GM18499 (cell line): ENCODE measurements at regions not wholly inside any gene's neighbourhood (a gene's known extent, or its start where the extent isn't known, plus 50 kb on each side); places are given as distances from the start of the nearest gene placed in this dataset.
A peak's percentile ranks its signal among the peaks of the same experiment; 100 is the strongest.

Experiments used
- ATAC-seq: cut with Tn5 transposase; IDR thresholded peaks from one replicate; pipeline ENCODE4 v1.9.1; 2021; ENCODE audit warnings: moderate number of reproducible peaks; ENCODE audit not compliant: insufficient read depth, unreplicated experiment

- ATAC-seq = no peak
Measured at GRCh38 chr10:3872712-3873329, 87.8 kb upstream of the KLF6 start.

GRCh38 chr10:3871424-3871996 is 86.5 kb upstream of the KLF6 start:
- ATAC-seq = no peak

GRCh38 chr10:3869036-3869435 is 84.0 kb upstream of the KLF6 start:
- no peak for ATAC-seq

DNA sequence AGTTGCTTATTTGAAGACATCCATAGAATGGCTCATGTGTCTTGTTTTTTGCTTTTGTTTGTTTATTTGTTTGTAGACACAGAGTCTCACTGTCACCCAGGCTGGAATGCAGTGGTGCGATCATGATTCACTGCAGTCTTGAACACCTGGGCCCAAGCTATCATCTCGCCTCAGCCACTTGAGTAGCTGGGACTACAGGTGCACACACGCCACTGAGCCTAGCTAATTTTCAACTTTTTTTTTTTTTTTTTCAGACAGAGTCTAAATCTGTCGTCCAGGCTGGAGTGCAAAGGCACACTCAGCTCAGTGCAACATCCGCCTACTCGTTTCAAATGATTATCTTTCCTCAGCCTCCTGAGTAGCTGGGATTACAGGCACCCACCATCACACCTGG is 83.3 kb upstream of the KLF6 start:
- ATAC-seq = no peak

GRCh38 chr10:3867454-3868270 is 82.7 kb upstream of the KLF6 start:
- no peak for ATAC-seq

GRCh38 chr10:3866332-3866731 is 81.3 kb upstream of the KLF6 start:
- ATAC-seq = no peak

GRCh38 chr10:3865565-3865964 is 80.6 kb upstream of the KLF6 start:
- no peak for ATAC-seq

DNA sequence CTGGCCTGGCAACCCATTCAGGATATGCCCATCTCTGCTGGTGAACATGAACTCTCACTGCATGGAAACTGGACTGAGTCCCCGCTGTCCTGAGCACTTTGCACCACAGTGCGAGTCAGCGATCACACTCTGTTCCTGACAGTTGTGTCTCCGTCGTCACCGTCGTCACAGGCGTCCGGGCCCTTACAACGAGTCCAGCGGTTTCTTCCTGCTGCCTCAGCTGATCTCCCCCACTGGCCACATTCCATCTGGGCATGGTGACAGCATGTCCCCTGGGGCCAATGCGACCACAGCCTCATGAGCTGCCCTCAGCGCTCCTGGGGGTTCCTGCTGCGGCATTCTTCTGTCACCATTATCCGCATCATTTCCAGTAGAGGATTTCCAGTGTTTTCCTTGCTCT is 76.8 kb upstream of the KLF6 start:
- ATAC-seq = no peak

- ATAC-seq = no peak
Measured at GRCh38 chr10:3858051-3858845, 73.2 kb upstream of the KLF6 start.

- ATAC-seq = no peak
Measured at GRCh38 chr10:3857318-3857717, 72.3 kb upstream of the KLF6 start.

GRCh38 chr10:3856593-3856992 is 71.6 kb upstream of the KLF6 start:
- no peak for ATAC-seq

DNA sequence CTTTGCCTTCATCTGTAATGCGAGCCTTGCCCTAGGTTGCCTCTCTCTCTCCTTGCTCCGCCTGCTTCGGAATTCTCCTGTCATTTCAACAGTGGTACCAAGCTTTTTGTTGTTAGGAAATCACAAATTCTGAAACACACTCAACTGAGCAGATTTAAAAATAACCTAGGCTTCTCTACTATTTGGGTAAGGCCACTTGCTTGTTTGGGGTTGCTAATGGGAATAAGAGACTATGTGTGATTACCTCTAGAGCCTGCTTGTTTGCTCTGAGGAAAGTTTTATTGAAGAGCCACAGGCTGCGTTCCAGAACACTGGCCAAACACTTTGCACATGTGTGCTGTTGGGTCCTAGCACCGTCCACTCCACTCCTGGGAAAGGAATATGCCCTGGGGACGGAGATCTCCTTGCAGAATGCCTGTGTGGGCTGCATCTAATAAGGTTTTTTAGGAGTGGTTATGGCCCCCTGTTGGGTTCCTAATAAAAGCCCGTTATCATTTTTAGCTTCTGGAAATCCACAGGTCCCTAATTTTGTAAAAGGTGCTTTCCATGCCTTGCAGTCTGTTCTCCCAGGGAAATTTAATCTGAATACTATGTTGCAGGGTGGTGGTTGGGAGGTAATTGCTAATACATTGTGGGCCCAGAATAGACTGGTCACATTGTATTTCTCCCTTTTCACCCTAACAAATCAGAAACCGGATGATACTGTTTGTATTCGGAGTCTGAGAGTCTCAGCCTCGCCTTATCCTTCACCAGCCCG is 68.7 kb upstream of the KLF6 start:
- ATAC-seq = no peak

DNA sequence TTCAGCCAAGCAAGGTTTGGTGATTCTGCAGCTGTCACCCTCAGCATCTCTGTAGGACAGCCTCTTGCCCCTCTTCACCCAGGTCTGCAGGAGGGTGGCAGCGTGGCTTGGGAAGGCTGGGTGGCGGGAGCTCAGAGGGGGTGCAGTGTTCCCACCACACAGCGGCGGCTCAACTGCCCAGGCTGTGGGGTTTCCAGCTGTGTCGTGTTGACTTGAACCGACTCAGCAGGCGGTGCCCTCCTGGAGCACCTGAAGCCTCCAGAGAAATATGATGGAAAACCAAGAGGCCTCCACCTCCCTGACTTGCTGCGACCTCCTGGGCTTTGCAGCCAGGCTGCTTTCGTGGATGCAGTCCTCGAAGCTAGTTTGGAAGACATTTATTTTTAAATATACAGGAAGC is 68.0 kb upstream of the KLF6 start:
- no peak for ATAC-seq

- ATAC-seq = peak; percentile 75
Measured at GRCh38 chr10:3852147-3852904, 67.3 kb upstream of the KLF6 start.

DNA sequence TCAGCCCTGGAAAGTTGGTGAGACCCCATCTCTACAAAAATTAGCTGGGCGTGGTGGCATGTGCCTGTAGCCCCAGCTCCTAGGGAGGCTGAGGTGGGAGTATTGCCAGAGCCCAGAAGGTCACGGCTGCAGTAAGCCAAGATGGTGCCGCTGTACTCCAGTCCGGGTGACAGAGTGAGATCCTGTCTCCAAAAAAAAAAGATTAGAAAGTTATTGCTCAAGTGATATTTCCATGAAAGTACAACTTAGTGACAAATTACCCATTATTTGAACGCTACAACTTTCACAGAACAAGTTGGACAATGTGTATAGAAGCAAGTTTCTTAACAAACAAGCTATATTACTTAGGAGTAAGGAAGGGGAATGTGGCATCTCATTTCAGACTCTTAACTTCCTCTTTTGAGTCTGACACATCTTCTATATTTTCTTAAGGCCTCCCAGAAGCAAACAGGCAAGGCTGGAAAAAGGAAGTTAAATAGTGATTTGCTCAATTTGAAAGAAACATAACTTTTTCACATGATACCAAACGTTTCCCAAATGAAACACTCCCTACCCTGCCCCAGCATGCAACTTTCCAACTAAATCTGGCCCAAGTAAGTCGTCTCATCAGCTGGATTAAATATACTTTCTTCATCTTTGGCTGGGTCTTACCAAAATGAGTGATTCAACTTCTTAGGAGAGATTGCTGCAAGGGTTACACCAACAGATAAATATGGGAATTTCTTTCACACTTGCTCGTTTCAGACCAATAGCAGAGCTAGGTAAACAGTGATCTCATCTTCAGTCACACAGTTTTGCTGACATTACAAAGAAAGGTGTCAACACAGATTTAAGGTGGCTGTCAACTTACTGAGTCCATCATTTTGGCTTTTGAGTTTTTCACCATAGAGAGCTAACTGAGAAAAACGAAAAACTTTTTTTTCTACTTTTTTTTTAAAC is 66.3 kb upstream of the KLF6 start:
- peak; percentile 33 for ATAC-seq

- ATAC-seq = no peak
Measured at GRCh38 chr10:3848775-3849635, 64.0 kb upstream of the KLF6 start.

- ATAC-seq = no peak
Measured at GRCh38 chr10:3848005-3848774, 63.2 kb upstream of the KLF6 start.
